Peyer's patch (tissue), 4 donors: ENCODE measurements at regions not wholly inside any gene's neighbourhood (a gene's known extent, or its start where the extent isn't known, plus 50 kb on each side); places are given as distances from the start of the nearest gene placed in this dataset.
"Not testable (repeated sequence)": the region's sequence is repeated elsewhere in the genome, so short reads cannot be mapped to it uniquely, and the experiment has no call there.

Source experiments
- DNase-seq, 3 donors: peaks; one replicate each; pipeline ENCODE4 v3.0.0-alpha.2; 2017 to 2019
- H3K27ac ChIP-seq, 4 donors: fragments of 200-600 bp; sonication (generic); one replicate each; pipeline ENCODE4 v1.5.1; 2016 to 2019
- H3K27me3 ChIP-seq, 2 donors: fragments of 200-600 bp; sonication (generic); one replicate each; pipeline ENCODE4 v1.5.1; 2019
- H3K36me3 ChIP-seq, 3 donors: fragments of 200-600 bp; sonication (generic); one replicate each; pipeline ENCODE4 v1.5.1; 2016 to 2019
- H3K4me1 ChIP-seq, 4 donors: fragments of 200-600 bp; sonication (generic); one replicate each; pipeline ENCODE4 v1.5.1; 2016 to 2019
- H3K4me3 ChIP-seq, 4 donors: fragments of 200-600 bp; sonication (generic); 1 replicate in 3 of 4; 2 replicates in 1 of 4; pipeline ENCODE4 v1.5.1; 2016 to 2019; ENCODE audit warnings: mild to moderate bottlenecking in 1 of 4
- H3K9me3 ChIP-seq, 4 donors: fragments of 200-600 bp; sonication (generic); one replicate each; pipeline ENCODE4 v1.5.1; 2016 to 2019; ENCODE audit warnings: mild to moderate bottlenecking in 1 of 4
- CTCF ChIP-seq, 6 experiments: fragments of 450-650 bp in 4 of 6; fragments of 200-600 bp in 2 of 6; sonication (generic) in 1 of 6; IDR thresholded peaks; one replicate each; pipeline ENCODE4 v1.5.1; 2017 to 2019; ENCODE audit warnings: antibody characterized with exemption in 6 of 6, mild to moderate bottlenecking in 3 of 6, moderate library complexity in 1 of 6
- POLR2A ChIP-seq, 2 donors: fragments of 450-650 bp; IDR thresholded peaks; one replicate each; pipeline ENCODE4 v1.5.1; 2017; ENCODE audit warnings: antibody characterized with exemption in 2 of 2, mild to moderate bottlenecking in 2 of 2, moderate library complexity in 2 of 2

- Histone ChIP-seq H3K27me3 (no peaks in the 10 kb centered on the region), H3K4me1 (no peaks in the 10 kb centered on the region), H3K27ac (no peak overlapping the region), H3K4me3 (no peak overlapping the region), H3K36me3 (no peaks in the 10 kb centered on the region), H3K9me3 (no peaks in the 10 kb centered on the region)
- no peak for DNase-seq
- TF ChIP-seq POLR2A (IDR thresholded peaks at IDR 0.05), result no peak
- TF ChIP-seq CTCF (IDR thresholded peaks at IDR 0.05), result no peak
These were observed 1470.9 kb upstream of the SEL1L start for GRCh38 chr14:83004456-83005006.

GRCh38 chr14:83006121-83006670 lies 1472.5 kb upstream of the SEL1L start:
- no peaks in the 10 kb centered on the region for H3K9me3 ChIP-seq
- no peak overlapping the region for H3K4me3 ChIP-seq
- no peaks in the 10 kb centered on the region for H3K36me3 ChIP-seq
- DNase-seq, result no peak
- H3K27me3 ChIP-seq, result no peaks in the 10 kb centered on the region
- H3K4me1 ChIP-seq, result no peaks in the 10 kb centered on the region
- TF ChIP-seq POLR2A (IDR thresholded peaks at IDR 0.05), result no peak
- no peak for TF ChIP-seq CTCF (IDR thresholded peaks at IDR 0.05)
- H3K27ac ChIP-seq, result no peak overlapping the region

- H3K27me3 ChIP-seq, H3K9me3 ChIP-seq, H3K4me1 ChIP-seq, DNase-seq, H3K27ac ChIP-seq, H3K36me3 ChIP-seq, H3K4me3 ChIP-seq: not testable (repeated sequence)
These were observed 1473.4 kb upstream of the SEL1L start for GRCh38 chr14:83007052-83007451.

- H3K27ac ChIP-seq, result no peak overlapping the region
- H3K4me3 ChIP-seq, result no peak overlapping the region
- no peaks in the 10 kb centered on the region for H3K4me1 ChIP-seq
- no peak for DNase-seq
- H3K9me3 ChIP-seq, result no peaks in the 10 kb centered on the region
- H3K27me3 ChIP-seq, result no peaks in the 10 kb centered on the region
- H3K36me3 ChIP-seq, result no peaks in the 10 kb centered on the region
- TF ChIP-seq CTCF (IDR thresholded peaks at IDR 0.05) (no peak), POLR2A (IDR thresholded peaks at IDR 0.05) (no peak)
These were observed 1474.1 kb upstream of the SEL1L start for GRCh38 chr14:83007641-83008225.

- Histone ChIP-seq H3K36me3 (no peaks in the 10 kb centered on the region), H3K9me3 (no peaks in the 10 kb centered on the region), H3K4me1 (no peaks in the 10 kb centered on the region), H3K27ac (no peak overlapping the region), H3K27me3 (no peaks in the 10 kb centered on the region), H3K4me3 (no peak overlapping the region)
- DNase-seq, result no peak
- no peak for TF ChIP-seq CTCF (IDR thresholded peaks at IDR 0.05)
- no peak for TF ChIP-seq POLR2A (IDR thresholded peaks at IDR 0.05)
These were observed 1483.6 kb upstream of the SEL1L start for GRCh38 chr14:83017296-83017695.

GRCh38 chr14:83019744-83020414 lies 1486.2 kb upstream of the SEL1L start:
- Histone ChIP-seq H3K36me3 (no peaks in the 10 kb centered on the region), H3K9me3 (no peaks in the 10 kb centered on the region), H3K4me1 (no peaks in the 10 kb centered on the region), H3K4me3 (no peak overlapping the region), H3K27me3 (no peaks in the 10 kb centered on the region), H3K27ac (no peak overlapping the region)
- TF ChIP-seq POLR2A (IDR thresholded peaks at IDR 0.05), result no peak
- TF ChIP-seq CTCF (IDR thresholded peaks at IDR 0.05), result no peak
- DNase-seq, result no peak
